SK-N-SH (cell line): ENCODE measurements at regions not wholly inside any gene's neighbourhood (a gene's known extent, or its start where the extent isn't known, plus 50 kb on each side); places are given as distances from the start of the nearest gene placed in this dataset.

ENCODE experiments used
- CTCF ChIA-PET: fragments of 300-600, 350-600 bp; formaldehyde crosslinking; extraction: SDS; loops from one replicate; lab custom pipeline; 2021; lab: Yijun Ruan, JAX
- POLR2A ChIA-PET: fragments of 350-600 bp; sonication (Branson Sonifier 250); formaldehyde crosslinking; extraction: SDS; loops from one replicate; lab custom pipeline; 2020; ENCODE audit warnings: antibody characterized with exemption, inconsistent platforms; lab: Yijun Ruan, JAX
- DNase-seq: peaks from one replicate; pipeline ENCODE4 v3.0.0; 2012
- H2AFZ ChIP-seq: fragments of 200-600 bp; sonication (generic); 2 replicates; pipeline ENCODE4 v1.8.1; 2016; ENCODE audit warnings: antibody characterized with exemption, mild to moderate bottlenecking, low read depth
- H3F3A ChIP-seq: fragments of 200-600 bp; sonication (generic); replicated peaks from 2 replicates; pipeline ENCODE3; 2016; ENCODE audit warnings: antibody characterized with exemption, mild to moderate bottlenecking; ENCODE audit not compliant: insufficient read depth
- H3K27ac ChIP-seq, 2 experiments: fragments of 200-500 bp in 1 of 2; fragments of 200-600 bp in 1 of 2; sonication (Bioruptor generic) in 1 of 2; sonication (generic), shearing (Covaris generic) in 1 of 2; 2 replicates each; pipeline versions ENCODE4 v1.5.1 to v1.6.1; 2014 to 2016; ENCODE audit warnings: low read depth in 2 of 2, inconsistent platforms in 1 of 2, low read length in 1 of 2, mild to moderate bottlenecking in 1 of 2, mixed read lengths in 1 of 2
- H3K27me3 ChIP-seq: fragments of 200-600 bp; sonication (generic), shearing (Covaris generic); 2 replicates; pipeline ENCODE4 v1.6.1; 2016; ENCODE audit warnings: mixed run types; ENCODE audit not compliant: insufficient read depth
- H3K36me3 ChIP-seq, 2 experiments: fragments of 200-500 bp in 1 of 2; fragments of 200-600 bp in 1 of 2; sonication (Bioruptor generic) in 1 of 2; sonication (generic) in 1 of 2; replicated peaks in 1 of 2; 2 replicates each; pipeline versions ENCODE3 to v1.5.1; 2014 to 2016; ENCODE audit warnings: low read length in 1 of 2, mild to moderate bottlenecking in 1 of 2; ENCODE audit not compliant: insufficient read depth in 2 of 2, control insufficient read depth in 1 of 2
- H3K4me1 ChIP-seq, 2 experiments: fragments of 200-500 bp in 1 of 2; fragments of 200-600 bp in 1 of 2; sonication (Bioruptor generic) in 1 of 2; sonication (generic), shearing (Covaris generic) in 1 of 2; 2 replicates each; pipeline versions ENCODE4 v1.5.1 to v1.6.1; 2014 to 2016; ENCODE audit warnings: low read depth in 1 of 2, low read length in 1 of 2, mixed run types in 1 of 2; ENCODE audit not compliant: insufficient read depth in 2 of 2, control insufficient read depth in 1 of 2
- H3K4me2 ChIP-seq: fragments of 200-600 bp; sonication (generic), shearing (Covaris generic); 2 replicates; pipeline ENCODE4 v1.6.1; 2017; ENCODE audit warnings: mixed run types
- H3K4me3 ChIP-seq, 2 experiments: fragments of 200-500 bp in 1 of 2; fragments of 200-600 bp in 1 of 2; sonication (Bioruptor generic) in 1 of 2; sonication (generic), shearing (Covaris generic) in 1 of 2; 2 replicates each; pipeline versions ENCODE4 v1.5.1 to v1.8.1; 2014 to 2016; ENCODE audit warnings: low read depth in 2 of 2, inconsistent platforms in 1 of 2, low read length in 1 of 2, mild to moderate bottlenecking in 1 of 2, mixed read lengths in 1 of 2, moderate library complexity in 1 of 2
- H3K79me2 ChIP-seq: fragments of 200-600 bp; sonication (generic); 2 replicates; pipeline ENCODE4 v1.8.1; 2017; ENCODE audit warnings: mild to moderate bottlenecking; ENCODE audit not compliant: insufficient read depth
- H3K9ac ChIP-seq: fragments of 200-600 bp; sonication (generic); 2 replicates; pipeline ENCODE4 v1.6.1; 2017; ENCODE audit warnings: mixed run types
- H3K9me2 ChIP-seq: fragments of 200-600 bp; sonication (generic); 2 replicates; pipeline ENCODE4 v1.6.1; 2017; ENCODE audit warnings: mixed run types
- H3K9me3 ChIP-seq: fragments of 200-600 bp; sonication (generic); 2 replicates; pipeline ENCODE4 v1.6.1; 2017; ENCODE audit warnings: mixed run types, mild to moderate bottlenecking, moderate library complexity
- H4K20me1 ChIP-seq: fragments of 200-600 bp; sonication (generic); 2 replicates; pipeline ENCODE4 v1.6.1; 2017; ENCODE audit warnings: mild to moderate bottlenecking, mixed run types; ENCODE audit not compliant: insufficient read depth
- CTCF ChIP-seq: fragments of 200-600 bp; sonication (generic); IDR thresholded peaks from 2 replicates; pipeline ENCODE4 v1.6.1; 2017; ENCODE audit warnings: antibody characterized with exemption, mild to moderate bottlenecking, moderate library complexity
- FOSL2 ChIP-seq: IDR thresholded peaks from 2 replicates; pipeline ENCODE4 v1.4.0; 2012; ENCODE audit warnings: low read depth, mild to moderate bottlenecking, moderate library complexity, borderline replicate concordance
- FOXJ3 ChIP-seq: sonication (generic); formaldehyde crosslinking; IDR thresholded peaks from 2 replicates; pipeline ENCODE4 v1.5.1; 2020; ENCODE audit warnings: mild to moderate bottlenecking, missing genetic modification reagents
- GABPA ChIP-seq: IDR thresholded peaks from 2 replicates; pipeline ENCODE4 v1.4.0; 2012; ENCODE audit warnings: low read depth, mild to moderate bottlenecking
- IRF3 ChIP-seq: fragments of 150-350 bp; IDR thresholded peaks from 2 replicates; pipeline ENCODE4 v1.6.1; 2016; ENCODE audit warnings: mild to moderate bottlenecking, low read depth, low read length
- MEF2A ChIP-seq: IDR thresholded peaks from 2 replicates; pipeline ENCODE4 v1.4.0; 2012; ENCODE audit warnings: low read depth, borderline replicate concordance
- NFIC ChIP-seq: IDR thresholded peaks from 2 replicates; pipeline ENCODE4 v1.4.0; 2012; ENCODE audit warnings: borderline replicate concordance
- NRF1 ChIP-seq: IDR thresholded peaks from 2 replicates; pipeline ENCODE4 v1.6.1; 2012; ENCODE audit warnings: low read depth, mild to moderate bottlenecking, low read length
- POLR2AphosphoS5 ChIP-seq: IDR thresholded peaks from 2 replicates; pipeline ENCODE4 v1.6.1; 2012; ENCODE audit warnings: low read depth, low read length
- RAD21 ChIP-seq: IDR thresholded peaks from 2 replicates; pipeline ENCODE4 v1.6.1; 2012; ENCODE audit warnings: mild to moderate bottlenecking, low read length
- RFX5 ChIP-seq: IDR thresholded peaks from 2 replicates; pipeline ENCODE4 v1.6.1; 2012; ENCODE audit warnings: mild to moderate bottlenecking, improper control_type of control experiment, low read length
- RXRA ChIP-seq: IDR thresholded peaks from 2 replicates; pipeline ENCODE4 v1.4.0; 2012; ENCODE audit warnings: low read depth, mild to moderate bottlenecking, borderline replicate concordance
- SIN3A ChIP-seq: IDR thresholded peaks from 2 replicates; pipeline ENCODE4 v1.6.1; 2012; ENCODE audit warnings: low read depth, mild to moderate bottlenecking, low read length, moderate library complexity, borderline replicate concordance
- SMC3 ChIP-seq: IDR thresholded peaks from 2 replicates; pipeline ENCODE4 v1.6.1; 2012; ENCODE audit warnings: low read depth, low read length, improper control_type of control experiment
- TAF1 ChIP-seq: IDR thresholded peaks from 2 replicates; pipeline ENCODE4 v1.6.1; 2012; ENCODE audit warnings: low read depth, mild to moderate bottlenecking, low read length, moderate library complexity, borderline replicate concordance
- TCF12 ChIP-seq: IDR thresholded peaks from 2 replicates; pipeline ENCODE4 v1.4.0; 2012
- TEAD4 ChIP-seq: IDR thresholded peaks from 2 replicates; pipeline ENCODE4 v1.4.0; 2012; ENCODE audit warnings: mild to moderate bottlenecking, borderline replicate concordance; ENCODE audit not compliant: insufficient read depth
- USF2 ChIP-seq: fragments of 150-350 bp; IDR thresholded peaks from 2 replicates; pipeline ENCODE4 v1.6.1; 2017; ENCODE audit warnings: antibody characterized with exemption, low read length, low read depth, borderline replicate concordance
- YY1 ChIP-seq: IDR thresholded peaks from 2 replicates; pipeline ENCODE4 v1.4.0; 2012; ENCODE audit warnings: low read depth, mild to moderate bottlenecking
- ZBTB33 ChIP-seq: IDR thresholded peaks from 2 replicates; pipeline ENCODE4 v1.4.0; 2012; ENCODE audit warnings: low read depth, borderline replicate concordance
- WGBS: methylation state at CpG from one replicate; pipeline ENCODE4 v1.1.6; 2017; ENCODE audit warnings: low lambda C conversion rate; 5-methylcytosine and 5-hydroxymethylcytosine counted together

GRCh38 chr16:65294165-65294564 lies 172.3 kb upstream of the CDH11 start:
- Histone ChIP-seq H3K79me2 (no peaks in the 10 kb centered on the region), H3K27ac (no peak overlapping the region), H4K20me1 (no peaks in the 10 kb centered on the region), H3K27me3 (no peaks in the 10 kb centered on the region), H3F3A (no peaks in the 10 kb centered on the region), H3K9me3 (no peaks in the 10 kb centered on the region), H3K4me3 (no peak overlapping the region), H3K9me2 (no peaks in the 10 kb centered on the region), H3K4me1 (no peaks in the 10 kb centered on the region), H3K36me3 (no peaks in the 10 kb centered on the region), H3K9ac (no peak overlapping the region), H3K4me2 (no peak overlapping the region), H2AFZ (no peak overlapping the region)
- TF ChIP-seq MEF2A, result no peak
- TF ChIP-seq RFX5, result no peak
- no peak for TF ChIP-seq POLR2AphosphoS5
- no peak for TF ChIP-seq FOSL2
- no peak for TF ChIP-seq FOXJ3 (CRISPR knock-in tag)
- no peak for TF ChIP-seq YY1
- TF ChIP-seq NFIC, result no peak
- TF ChIP-seq TCF12, result no peak
- TF ChIP-seq IRF3, result no peak
- no peak for TF ChIP-seq RAD21
- TF ChIP-seq ZBTB33, result no peak
- no peak for TF ChIP-seq CTCF
- ChIA-PET POLR2A (no interaction called here), CTCF (interaction anchor here (1.4 kb wide), 1 partner anchor 1064 kb away, joined by 3 read pairs; no protein-coding TSS in a partner anchor)
- no peak for DNase-seq
- WGBS, result 50% methylated on average over 3 of the region's 3 CpGs

GRCh38 chr16:65289022-65289421 lies 167.2 kb upstream of the CDH11 start:
- Histone ChIP-seq H3K4me1 (peaks cover 0 to 15% of the 10 kb centered on the region in 2 experiments; a peak in 2 of 4 replicates), H3K27ac (no peak overlapping the region), H3K4me2 (no peak overlapping the region), H2AFZ (no peak overlapping the region), H3K36me3 (no peaks in the 10 kb centered on the region), H3K4me3 (no peak overlapping the region), H3K9ac (no peak overlapping the region), H3F3A (no peaks in the 10 kb centered on the region), H3K79me2 (no peaks in the 10 kb centered on the region), H3K9me3 (no peaks in the 10 kb centered on the region), H4K20me1 (no peaks in the 10 kb centered on the region), H3K27me3 (no peaks in the 10 kb centered on the region), H3K9me2 (no peaks in the 10 kb centered on the region)
- no peak for DNase-seq
- WGBS, result 78% methylated on average over 3 of the region's 4 CpGs
- ChIA-PET CTCF (no interaction called here), POLR2A (no interaction called here)
- no peak for TF ChIP-seq CTCF
- no peak for TF ChIP-seq TAF1
- TF ChIP-seq RXRA, result no peak
- TF ChIP-seq TEAD4, result no peak
- TF ChIP-seq SIN3A, result no peak
- no peak for TF ChIP-seq NRF1
- no peak for TF ChIP-seq USF2
- no peak for TF ChIP-seq SMC3
- TF ChIP-seq NFIC, result no peak
- TF ChIP-seq GABPA, result no peak
- no peak for TF ChIP-seq IRF3
